ENCODE measurements at regions not wholly inside any gene's neighbourhood (a gene's known extent, or its start where the extent isn't known, plus 50 kb on each side); places are given as distances from the start of the nearest gene placed in this dataset.

GRCh38 chr2:234571620-234572407 is 74.9 kb upstream of the ARL4C start:
- no peak for TF ChIP-seq CTCF (IDR thresholded peaks at IDR 0.05; ENCODE audit: borderline replicate concordance, extremely low read depth, low read length, poor library complexity, severe bottlenecking)
- TF ChIP-seq EZH2 (IDR thresholded peaks at IDR 0.05; ENCODE audit: borderline replicate concordance, low read depth, low read length, severe bottlenecking), result no peak

Data from DND-41 (cell line).